Neural progenitor cell (in vitro differentiated cells): ENCODE measurements at regions not wholly inside any gene's neighbourhood (a gene's known extent, or its start where the extent isn't known, plus 50 kb on each side); places are given as distances from the start of the nearest gene placed in this dataset.

Experiments
- CTCF ChIP-seq: fragments of 200-600 bp; sonication (generic); IDR thresholded peaks from 2 replicates; pipeline ENCODE4 v1.5.1; 2017; ENCODE audit warnings: antibody characterized with exemption, mild to moderate bottlenecking
- EZH2 ChIP-seq: fragments of 200-600 bp; sonication (generic); IDR thresholded peaks from 2 replicates; pipeline ENCODE4 v1.6.1; 2017; ENCODE audit warnings: antibody characterized with exemption, mild to moderate bottlenecking, moderate library complexity

GRCh38 chr2:139209586-139209985 lies 429.4 kb upstream of the NXPH2 start:
- TF ChIP-seq CTCF (no peak), EZH2 (no peak)
